ENCODE measurements at regions not wholly inside any gene's neighbourhood (a gene's known extent, or its start where the extent isn't known, plus 50 kb on each side); places are given as distances from the start of the nearest gene placed in this dataset.

- Histone ChIP-seq H3K9me3 (no peaks in the 10 kb centered on the region), H3K27me3 (replicated peaks; ENCODE audit: insufficient read depth) (no peaks in the 10 kb centered on the region), H3K36me3 (no peaks in the 10 kb centered on the region), H3K4me1 (replicated peaks) (no peaks in the 10 kb centered on the region), H3K4me3 (no peak overlapping the region), H3K27ac (no peak overlapping the region)
- no peak for DNase-seq (ENCODE audit: low spot score)
- intact Hi-C loops (cut with DNase I): no loop called here
- TF ChIP-seq, protein P1, sequence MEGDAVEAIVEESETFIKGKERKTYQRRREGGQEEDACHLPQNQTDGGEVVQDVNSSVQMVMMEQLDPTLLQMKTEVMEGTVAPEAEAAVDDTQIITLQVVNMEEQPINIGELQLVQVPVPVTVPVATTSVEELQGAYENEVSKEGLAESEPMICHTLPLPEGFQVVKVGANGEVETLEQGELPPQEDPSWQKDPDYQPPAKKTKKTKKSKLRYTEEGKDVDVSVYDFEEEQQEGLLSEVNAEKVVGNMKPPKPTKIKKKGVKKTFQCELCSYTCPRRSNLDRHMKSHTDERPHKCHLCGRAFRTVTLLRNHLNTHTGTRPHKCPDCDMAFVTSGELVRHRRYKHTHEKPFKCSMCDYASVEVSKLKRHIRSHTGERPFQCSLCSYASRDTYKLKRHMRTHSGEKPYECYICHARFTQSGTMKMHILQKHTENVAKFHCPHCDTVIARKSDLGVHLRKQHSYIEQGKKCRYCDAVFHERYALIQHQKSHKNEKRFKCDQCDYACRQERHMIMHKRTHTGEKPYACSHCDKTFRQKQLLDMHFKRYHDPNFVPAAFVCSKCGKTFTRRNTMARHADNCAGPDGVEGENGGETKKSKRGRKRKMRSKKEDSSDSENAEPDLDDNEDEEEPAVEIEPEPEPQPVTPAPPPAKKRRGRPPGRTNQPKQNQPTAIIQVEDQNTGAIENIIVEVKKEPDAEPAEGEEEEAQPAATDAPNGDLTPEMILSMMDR (IDR thresholded peaks at IDR 0.05): no peak
- TF ChIP-seq POLR2A (IDR thresholded peaks at IDR 0.05) (no peak), POLR2AphosphoS5 (IDR thresholded peaks at IDR 0.05) (no peak)
- 82% methylated on average over 2 of the region's 2 CpGs for WGBS
These were observed 211.0 kb downstream of the IGSF11 start for GRCh38 chr3:118823626-118824025.

DNA sequence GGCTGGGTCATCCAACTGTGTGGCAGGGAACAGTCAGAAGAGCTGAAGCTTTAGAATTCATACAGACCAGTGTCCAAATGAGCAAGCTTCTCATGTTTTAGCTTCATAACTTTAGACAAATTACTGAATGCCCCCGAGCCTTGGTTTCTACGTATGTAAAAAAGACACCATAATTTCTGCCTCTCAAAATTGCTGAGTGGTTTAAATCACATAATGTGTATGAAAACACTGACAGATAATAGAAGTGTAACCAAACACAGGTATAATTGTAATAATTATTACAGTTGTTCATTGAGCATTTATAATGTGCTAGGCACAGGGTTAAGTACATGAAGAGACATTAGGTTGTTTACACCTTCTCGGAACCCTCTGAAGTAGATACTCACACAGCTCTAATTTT is 207.2 kb downstream of the IGSF11 start:
- no peaks in the 10 kb centered on the region for H3K27me3 ChIP-seq (replicated peaks; ENCODE audit: insufficient read depth)
- H3K4me1 ChIP-seq (replicated peaks): no peaks in the 10 kb centered on the region
- 77% methylated on average over 3 of the region's 3 CpGs for WGBS
- TF ChIP-seq, protein P1 (IDR thresholded peaks at IDR 0.05): no peak
- no peaks in the 10 kb centered on the region for H3K9me3 ChIP-seq
- no peak overlapping the region for H3K4me3 ChIP-seq
- no peak for DNase-seq (ENCODE audit: low spot score)
- H3K36me3 ChIP-seq: no peaks in the 10 kb centered on the region
- intact Hi-C loops (cut with DNase I): no loop called here
- no peak overlapping the region for H3K27ac ChIP-seq

GRCh38 chr3:118828351-118828750 is 206.3 kb downstream of the IGSF11 start:
- H3K4me1 ChIP-seq (replicated peaks): no peaks in the 10 kb centered on the region
- DNase-seq (ENCODE audit: low spot score): no peak
- intact Hi-C loops (cut with DNase I): no loop called here
- H3K4me3 ChIP-seq: no peak overlapping the region
- WGBS: 81% methylated on average over 4 of the region's 4 CpGs
- no peaks in the 10 kb centered on the region for H3K36me3 ChIP-seq
- no peak overlapping the region for H3K27ac ChIP-seq
- TF ChIP-seq POLR2A (IDR thresholded peaks at IDR 0.05): no peak
- TF ChIP-seq POLR2AphosphoS5 (IDR thresholded peaks at IDR 0.05): no peak
- TF ChIP-seq, protein P1 (IDR thresholded peaks at IDR 0.05): no peak
- no peaks in the 10 kb centered on the region for H3K9me3 ChIP-seq
- H3K27me3 ChIP-seq (replicated peaks; ENCODE audit: insufficient read depth): no peaks in the 10 kb centered on the region

- WGBS: 15% methylated on average over 6 of the region's 6 CpGs
- TF ChIP-seq POLR2AphosphoS5 (IDR thresholded peaks at IDR 0.05) (no peak), POLR2A (IDR thresholded peaks at IDR 0.05) (no peak)
- TF ChIP-seq, protein P1 (IDR thresholded peaks at IDR 0.05): no peak
- H3K36me3 ChIP-seq: no peaks in the 10 kb centered on the region
- no peaks in the 10 kb centered on the region for H3K9me3 ChIP-seq
- no peak overlapping the region for H3K27ac ChIP-seq
- H3K4me1 ChIP-seq (replicated peaks): no peaks in the 10 kb centered on the region
- H3K4me3 ChIP-seq: no peak overlapping the region
- H3K27me3 ChIP-seq (replicated peaks; ENCODE audit: insufficient read depth): no peaks in the 10 kb centered on the region
- intact Hi-C loops (cut with DNase I): no loop called here
- no peak for DNase-seq (ENCODE audit: low spot score)
These were observed 201.6 kb downstream of the IGSF11 start for GRCh38 chr3:118833075-118833474.

GRCh38 chr3:118838871-118839270 is 195.8 kb downstream of the IGSF11 start:
- H3K36me3 ChIP-seq: no peaks in the 10 kb centered on the region
- 53% methylated on average over 1 of the region's 1 CpG for WGBS
- no peak for DNase-seq (ENCODE audit: low spot score)
- no peak overlapping the region for H3K27ac ChIP-seq
- no peaks in the 10 kb centered on the region for H3K4me1 ChIP-seq (replicated peaks)
- TF ChIP-seq POLR2A (IDR thresholded peaks at IDR 0.05): no peak
- no peak for TF ChIP-seq POLR2AphosphoS5 (IDR thresholded peaks at IDR 0.05)
- TF ChIP-seq, protein P1 (IDR thresholded peaks at IDR 0.05): no peak
- H3K4me3 ChIP-seq: no peak overlapping the region
- no peaks in the 10 kb centered on the region for H3K9me3 ChIP-seq
- H3K27me3 ChIP-seq (replicated peaks; ENCODE audit: insufficient read depth): no peaks in the 10 kb centered on the region
- intact Hi-C loops (cut with DNase I): no loop called here

Data from prostate gland (tissue), 2 donors.